Frontal cortex (tissue), 3 donors: ENCODE measurements at regions not wholly inside any gene's neighbourhood (a gene's known extent, or its start where the extent isn't known, plus 50 kb on each side); places are given as distances from the start of the nearest gene placed in this dataset.
"Not testable (repeated sequence)": the region's sequence is repeated elsewhere in the genome, so short reads cannot be mapped to it uniquely, and the experiment has no call there.

Experiments used
- DNase-seq, 2 donors: peaks; one replicate each; pipeline ENCODE4 v3.0.0; 2012; ENCODE audit warnings: low spot score in 2 of 2
- FAIRE-seq: peaks from 2 replicates; lab custom pipeline; 2012; peaks lifted over from hg19 to GRCh38; lab: Jason Lieb, UNC
- donor health status: control.
- donor health status: control.
- donor health status: control.

GRCh38 chr3:139095803-139096466, 51.2 kb upstream of the PRR23C start:
- no peak for FAIRE-seq
- no peak for DNase-seq

- DNase-seq (no peak), FAIRE-seq (no peak)
Measured at GRCh38 chr3:139096670-139097069, 52.0 kb upstream of the PRR23C start.

GRCh38 chr3:139098391-139098790, 53.7 kb upstream of the PRR23C start:
- FAIRE-seq (peak; percentile 55), DNase-seq (no peak)

- FAIRE-seq: no peak
- no peak for DNase-seq
Measured at GRCh38 chr3:139099968-139100817, 55.5 kb upstream of the PRR23C start.

- DNase-seq (no peak), FAIRE-seq (no peak)
Measured at GRCh38 chr3:139100821-139101220, 56.1 kb upstream of the PRR23C start.

GRCh38 chr3:139101396-139101795, 56.7 kb upstream of the PRR23C start:
- FAIRE-seq: no peak

GRCh38 chr3:139103484-139103883, 58.8 kb upstream of the PRR23C start:
- DNase-seq (no peak), FAIRE-seq (no peak)

More at GRCh38 chr3:139101396-139101795, 56.7 kb upstream of the PRR23C start:
- no peak for DNase-seq

- FAIRE-seq: no peak
- no peak for DNase-seq
Measured at GRCh38 chr3:139104062-139104461, 59.4 kb upstream of the PRR23C start.

GRCh38 chr3:139105154-139105702, 60.5 kb upstream of the PRR23C start:
- FAIRE-seq: no peak

GRCh38 chr3:139106013-139106932, 61.6 kb upstream of the PRR23C start:
- DNase-seq (no peak), FAIRE-seq (no peak)

More at GRCh38 chr3:139105154-139105702, 60.5 kb upstream of the PRR23C start:
- no peak for DNase-seq

- FAIRE-seq: no peak
- no peak for DNase-seq
Measured at GRCh38 chr3:139107424-139108252, 62.9 kb upstream of the PRR23C start.

GRCh38 chr3:139108253-139108969, 63.7 kb upstream of the PRR23C start:
- FAIRE-seq (no peak), DNase-seq (no peak)

GRCh38 chr3:139109271-139109670, 64.6 kb upstream of the PRR23C start:
- no peak for DNase-seq

GRCh38 chr3:139110072-139110830, 65.6 kb upstream of the PRR23C start:
- DNase-seq (no peak), FAIRE-seq (no peak)

More at GRCh38 chr3:139109271-139109670, 64.6 kb upstream of the PRR23C start:
- no peak for FAIRE-seq

GRCh38 chr3:139110929-139111328, 66.2 kb upstream of the PRR23C start:
- not testable (repeated sequence) for DNase-seq, FAIRE-seq

GRCh38 chr3:139111392-139112229, 66.9 kb upstream of the PRR23C start:
- FAIRE-seq: no peak
- DNase-seq: peak; percentile 37 to 62

GRCh38 chr3:139112230-139112558, 67.5 kb upstream of the PRR23C start:
- DNase-seq (no peak), FAIRE-seq (no peak)
